ENCODE measurements at regions not wholly inside any gene's neighbourhood (a gene's known extent, or its start where the extent isn't known, plus 50 kb on each side); places are given as distances from the start of the nearest gene placed in this dataset.

GRCh38 chr13:62194371-62194770 is 778.7 kb upstream of the PCDH20 start:
- TF ChIP-seq POLR2A (IDR thresholded peaks at IDR 0.05) (no peak), CTCF (IDR thresholded peaks at IDR 0.05) (no peak), POLR2AphosphoS5 (IDR thresholded peaks at IDR 0.05) (no peak)

Measured in prostate gland (tissue), 2 donors.